Fibroblast of skin of right quadriceps (primary cell): ENCODE measurements at regions not wholly inside any gene's neighbourhood (a gene's known extent, or its start where the extent isn't known, plus 50 kb on each side); places are given as distances from the start of the nearest gene placed in this dataset.

ENCODE experiments used
- DNase-seq: peaks from one replicate; pipeline ENCODE4 v3.0.0-alpha.2; 2013

DNA sequence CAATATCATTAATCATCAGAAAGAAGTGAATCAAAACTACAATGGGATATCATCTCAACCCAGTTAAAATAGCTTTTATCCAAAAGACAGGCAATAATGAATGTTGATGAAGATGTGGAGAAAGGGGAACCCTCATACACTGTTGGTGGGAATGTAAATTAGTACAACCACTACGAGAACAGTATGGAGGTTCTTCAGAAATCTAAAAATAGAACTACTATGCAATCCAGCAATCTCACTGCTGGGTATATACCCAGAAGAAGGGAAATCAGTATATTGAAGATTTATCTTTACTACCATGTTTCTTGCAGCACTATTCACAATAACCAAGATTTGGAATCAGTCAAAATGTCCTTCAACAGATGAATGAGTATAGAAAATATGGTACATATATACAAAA, 189.8 kb downstream of the HHIPL2 start:
- DNase-seq = no peak

DNA sequence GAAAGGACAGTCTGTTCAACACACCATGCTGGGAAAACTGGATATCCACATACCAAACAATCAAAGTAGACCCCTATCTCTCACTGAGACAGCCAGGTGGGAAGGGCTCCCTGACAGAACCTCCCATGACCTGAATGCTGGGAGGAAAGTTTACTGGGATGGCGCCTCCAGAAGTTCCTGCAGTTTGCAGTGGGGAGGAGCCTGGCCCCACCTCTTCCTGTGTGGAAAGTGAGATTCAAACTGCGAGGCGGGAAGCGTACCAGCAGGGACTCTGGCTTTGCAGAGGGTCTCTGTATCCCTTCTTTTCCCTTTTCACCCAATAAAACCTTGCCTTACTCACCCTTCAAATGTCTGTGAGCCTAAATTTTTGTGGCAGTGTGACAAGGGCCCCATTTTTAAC, 190.7 kb downstream of the HHIPL2 start:
- DNase-seq = no peak

GRCh38 chr1:222347627-222348026, 200.3 kb downstream of the HHIPL2 start:
- no peak for DNase-seq

DNA sequence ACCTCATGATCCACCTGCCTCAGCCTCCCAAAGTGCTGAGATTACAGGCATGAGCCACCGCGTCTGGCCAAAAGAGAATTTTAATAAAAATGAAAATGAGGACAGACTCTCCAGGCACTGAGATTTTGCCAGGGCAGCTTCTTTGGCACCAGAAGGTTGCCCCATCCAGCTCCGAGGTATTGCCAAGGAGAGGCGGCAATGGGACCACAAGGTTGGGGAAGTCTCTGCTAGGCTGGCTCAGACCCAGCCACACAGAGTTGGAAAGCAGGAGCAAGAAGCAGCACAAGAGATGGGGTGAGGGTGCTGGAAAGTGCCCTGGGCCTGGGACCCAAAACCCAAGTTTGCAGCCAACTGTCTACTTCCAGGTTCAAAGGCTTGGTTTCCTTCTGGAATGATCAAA, 200.9 kb downstream of the HHIPL2 start:
- DNase-seq = no peak

GRCh38 chr1:222339376-222339947, 208.4 kb downstream of the HHIPL2 start:
- DNase-seq = peak; percentile 6

DNA sequence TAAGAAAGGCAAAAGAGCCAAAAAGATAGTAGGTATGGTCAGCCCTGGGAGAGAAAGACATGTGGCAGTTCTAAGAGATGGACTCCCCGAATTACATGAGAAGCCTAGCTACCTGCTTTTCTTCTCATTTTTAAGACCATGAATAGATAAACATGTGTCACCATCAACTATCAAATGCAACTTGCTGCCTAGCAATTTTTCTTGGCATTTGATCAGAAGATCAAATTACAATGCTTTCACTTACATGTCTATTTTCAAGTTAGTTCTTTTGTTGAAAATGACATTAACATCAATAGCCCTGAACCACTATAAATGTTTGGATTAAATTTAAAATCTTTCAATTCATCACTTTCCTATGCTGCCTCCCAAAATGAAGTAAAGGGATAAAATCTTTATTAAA, 212.3 kb downstream of the HHIPL2 start:
- no peak for DNase-seq

GRCh38 chr1:222334026-222334680, 213.8 kb downstream of the HHIPL2 start:
- peak; percentile 49 for DNase-seq

DNA sequence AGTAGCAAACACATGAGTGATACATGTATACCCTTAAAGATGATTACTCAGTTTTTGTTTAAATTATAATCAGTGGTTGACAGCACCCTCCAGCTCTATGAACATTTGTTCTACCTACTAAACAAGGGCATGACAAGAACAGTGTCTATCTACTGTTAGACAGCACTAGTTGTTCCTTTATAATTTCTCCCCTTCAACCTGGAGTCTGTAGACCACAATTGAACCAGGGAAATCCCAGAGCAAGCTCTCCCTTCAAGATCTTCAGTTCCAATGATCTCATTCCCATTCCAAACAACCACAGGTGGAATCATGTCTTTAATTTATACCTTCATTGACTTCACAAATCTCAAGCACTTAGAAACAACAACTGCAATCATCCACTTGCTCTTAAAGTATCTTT, 216.1 kb downstream of the HHIPL2 start:
- DNase-seq = no peak

GRCh38 chr1:222331340-222331739, 216.6 kb downstream of the HHIPL2 start:
- peak; percentile 77 for DNase-seq

GRCh38 chr1:222329493-222330045, 218.3 kb downstream of the HHIPL2 start:
- DNase-seq = no peak

- no peak for DNase-seq
Observed at GRCh38 chr1:222326710-222327036, 221.2 kb downstream of the HHIPL2 start.

GRCh38 chr1:222326006-222326709, 221.7 kb downstream of the HHIPL2 start:
- no peak for DNase-seq

- no peak for DNase-seq
Observed at GRCh38 chr1:222325506-222325905, 222.4 kb downstream of the HHIPL2 start.

DNA sequence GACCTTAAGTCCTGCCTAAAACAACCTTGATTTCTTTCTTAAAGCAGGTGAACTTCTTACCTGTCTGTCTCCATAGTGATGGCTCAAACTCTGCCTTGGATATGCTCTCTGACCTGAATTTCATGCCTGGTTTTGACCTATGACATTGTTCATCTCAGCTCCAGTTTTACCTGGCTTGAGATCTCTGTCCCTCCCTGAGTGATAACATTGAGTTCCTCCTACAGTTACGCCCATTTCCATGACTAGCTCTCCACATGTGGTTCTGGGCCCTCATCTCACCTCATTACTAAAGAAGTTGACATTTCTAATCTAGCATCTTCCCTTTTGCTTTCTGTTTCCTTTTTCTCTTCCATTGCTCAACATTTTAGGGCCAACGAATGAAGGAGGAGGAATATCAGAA, 233.1 kb downstream of the HHIPL2 start:
- no peak for DNase-seq

DNA sequence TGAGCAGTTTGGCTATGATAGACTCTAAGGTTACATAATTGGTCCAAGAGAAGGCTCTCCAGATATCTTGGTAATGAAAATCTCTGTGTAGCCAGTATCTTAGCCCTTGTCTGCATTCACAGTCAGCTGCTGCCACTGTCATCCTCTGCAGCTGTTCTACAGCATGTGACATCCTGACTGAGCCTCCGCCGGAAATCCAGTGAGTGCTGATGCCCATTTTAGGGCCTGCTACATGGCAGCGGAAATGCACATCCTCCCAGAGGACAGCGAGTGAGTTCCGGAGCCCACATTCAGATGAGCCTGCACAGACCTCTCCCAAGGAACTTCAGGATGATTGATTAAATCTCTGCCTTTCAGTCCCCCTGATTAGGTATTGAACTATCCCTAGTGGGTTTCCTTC, 237.1 kb downstream of the HHIPL2 start:
- DNase-seq = peak; percentile 20

DNA sequence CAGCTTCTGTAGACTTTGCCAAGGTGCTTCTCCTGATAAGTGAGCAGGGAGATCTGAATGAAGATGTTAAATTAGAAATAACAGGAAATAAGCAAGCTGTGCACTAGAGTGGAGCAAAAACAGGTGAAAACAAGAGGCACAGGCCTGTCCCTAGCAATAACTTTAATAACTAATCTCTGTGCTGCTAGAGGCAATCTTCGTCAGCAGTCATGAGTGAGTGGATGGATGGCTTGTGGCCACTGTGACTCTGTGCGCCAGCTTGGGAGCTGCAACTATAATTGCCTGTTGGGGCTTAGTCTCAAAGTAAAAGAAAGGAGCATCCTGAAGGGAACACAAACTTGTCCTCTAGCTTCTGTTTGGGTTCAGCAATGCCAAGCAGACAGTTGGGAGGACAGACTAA, 240.3 kb downstream of the HHIPL2 start:
- no peak for DNase-seq

DNA sequence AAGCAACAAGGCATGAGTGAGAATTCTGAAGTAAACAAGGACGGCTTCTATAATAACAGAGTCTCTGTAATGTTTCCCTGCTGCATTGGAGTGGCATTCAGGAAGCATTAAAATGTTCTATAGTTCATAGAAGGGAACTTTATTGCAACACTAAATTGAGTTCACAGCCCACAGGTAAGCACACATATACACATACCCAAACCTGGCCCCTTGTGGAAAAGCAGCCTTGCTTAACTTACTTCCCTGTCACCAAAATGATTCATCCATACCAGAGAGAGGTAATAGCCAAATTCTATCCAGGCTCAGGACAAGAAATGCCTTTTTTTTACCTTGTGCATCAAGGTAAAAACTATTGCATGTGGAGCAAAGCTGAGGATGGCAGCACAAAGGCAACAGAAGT, 241.4 kb downstream of the HHIPL2 start:
- DNase-seq = no peak

DNA sequence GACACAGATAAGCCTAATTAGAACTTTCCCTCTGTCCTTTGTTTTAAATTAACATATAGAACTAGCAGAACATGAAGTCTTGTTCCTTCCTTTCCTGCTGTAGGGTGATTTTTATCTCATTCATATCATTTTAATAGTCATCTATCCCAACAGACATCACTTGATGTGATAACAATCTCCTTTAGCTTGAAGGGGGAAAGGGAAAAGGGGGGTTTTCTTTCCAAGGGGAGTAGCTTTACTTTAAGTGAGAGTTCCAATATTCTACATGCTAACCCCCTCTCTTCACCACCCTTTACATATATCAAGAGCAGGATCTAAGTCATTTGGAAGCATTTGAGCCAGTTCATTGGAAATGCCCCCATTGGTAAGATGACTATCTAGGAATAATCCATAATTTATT, 241.9 kb downstream of the HHIPL2 start:
- DNase-seq = no peak

GRCh38 chr1:222301652-222302051, 246.3 kb downstream of the HHIPL2 start:
- peak; percentile 36 for DNase-seq

- no peak for DNase-seq
Observed at GRCh38 chr1:222299524-222299923, 248.4 kb downstream of the HHIPL2 start.

DNA sequence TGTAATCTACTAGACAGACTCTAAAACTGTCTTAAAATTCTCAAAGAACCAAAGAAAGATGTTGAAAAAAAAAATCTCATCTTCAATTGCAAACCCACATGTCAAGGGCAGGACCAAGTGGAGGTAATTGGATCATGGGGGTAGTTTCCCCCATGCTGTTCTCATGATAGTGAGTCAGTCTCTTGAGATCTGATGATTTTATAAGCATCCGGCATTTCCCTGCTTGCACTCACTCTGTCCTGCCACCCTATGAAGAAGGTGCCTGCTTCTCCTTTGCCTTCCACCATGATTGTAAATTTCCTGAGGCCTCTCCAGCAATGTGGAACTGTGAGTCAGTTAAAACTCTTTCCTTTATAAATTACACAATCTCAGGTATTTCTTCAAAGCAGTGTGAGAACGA, 257.0 kb downstream of the HHIPL2 start:
- no peak for DNase-seq

DNA sequence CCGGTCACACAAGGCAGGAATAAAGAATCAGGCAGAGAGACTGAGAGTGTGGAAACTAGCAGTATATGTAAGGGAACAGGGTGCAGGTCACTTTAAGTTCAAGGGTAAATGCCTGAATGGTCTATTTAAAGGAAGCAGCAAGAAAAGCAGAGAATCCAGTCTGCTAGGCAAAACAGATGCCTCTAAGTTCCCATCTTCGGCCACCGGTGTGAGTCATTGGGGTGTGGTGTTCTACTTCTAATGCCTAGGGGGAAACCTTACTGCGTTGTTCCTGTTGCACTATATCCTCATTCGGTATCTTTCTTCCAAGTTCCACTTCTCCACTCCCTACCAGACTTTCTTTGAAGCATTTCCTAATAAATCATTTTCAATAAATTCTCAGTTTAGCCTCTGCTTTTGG, 259.9 kb downstream of the HHIPL2 start:
- DNase-seq = peak; percentile 26

- no peak for DNase-seq
Observed at GRCh38 chr1:222286011-222286410, 261.9 kb downstream of the HHIPL2 start.

DNA sequence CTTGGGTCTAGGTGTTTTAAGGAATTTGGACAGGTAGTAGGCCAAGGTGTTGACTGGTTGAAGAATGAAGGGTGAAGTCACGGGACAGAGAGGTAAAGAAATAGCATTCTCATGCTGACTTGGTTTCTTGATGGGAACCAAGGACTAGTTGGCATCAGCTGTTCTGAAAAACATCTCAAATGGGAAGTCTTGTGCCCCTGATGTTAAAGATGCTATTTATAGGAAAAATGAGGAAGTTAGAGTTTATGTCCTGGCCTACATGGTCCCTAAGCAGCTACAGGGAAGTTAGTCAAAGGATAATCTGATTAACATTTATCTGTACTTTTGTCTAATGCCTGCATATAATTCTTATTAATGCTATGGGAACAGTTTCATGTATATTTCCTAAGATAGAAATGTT, 262.4 kb downstream of the HHIPL2 start:
- DNase-seq = no peak
